ENCODE measurements at regions not wholly inside any gene's neighbourhood (a gene's known extent, or its start where the extent isn't known, plus 50 kb on each side); places are given as distances from the start of the nearest gene placed in this dataset.

DNA sequence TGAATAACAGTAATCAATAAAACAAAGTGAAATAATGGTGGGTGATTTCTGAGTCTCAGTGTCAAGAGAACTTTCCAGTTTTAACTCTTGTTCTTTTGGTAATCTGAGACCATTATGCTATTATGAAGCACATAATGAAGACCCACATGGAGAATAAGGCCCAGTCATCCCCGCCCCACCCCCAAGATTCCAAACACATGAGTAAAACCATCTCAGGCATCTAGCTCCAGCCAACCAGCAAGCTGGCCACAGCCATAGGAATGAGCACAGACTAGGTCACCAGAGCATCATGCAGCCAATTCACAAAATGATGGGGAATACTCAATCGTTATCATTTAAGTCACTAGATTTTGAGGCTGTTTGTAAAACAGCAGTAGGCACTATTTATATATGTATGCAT lies 1769.0 kb upstream of the PCDH20 start:
- TF ChIP-seq, protein P1, sequence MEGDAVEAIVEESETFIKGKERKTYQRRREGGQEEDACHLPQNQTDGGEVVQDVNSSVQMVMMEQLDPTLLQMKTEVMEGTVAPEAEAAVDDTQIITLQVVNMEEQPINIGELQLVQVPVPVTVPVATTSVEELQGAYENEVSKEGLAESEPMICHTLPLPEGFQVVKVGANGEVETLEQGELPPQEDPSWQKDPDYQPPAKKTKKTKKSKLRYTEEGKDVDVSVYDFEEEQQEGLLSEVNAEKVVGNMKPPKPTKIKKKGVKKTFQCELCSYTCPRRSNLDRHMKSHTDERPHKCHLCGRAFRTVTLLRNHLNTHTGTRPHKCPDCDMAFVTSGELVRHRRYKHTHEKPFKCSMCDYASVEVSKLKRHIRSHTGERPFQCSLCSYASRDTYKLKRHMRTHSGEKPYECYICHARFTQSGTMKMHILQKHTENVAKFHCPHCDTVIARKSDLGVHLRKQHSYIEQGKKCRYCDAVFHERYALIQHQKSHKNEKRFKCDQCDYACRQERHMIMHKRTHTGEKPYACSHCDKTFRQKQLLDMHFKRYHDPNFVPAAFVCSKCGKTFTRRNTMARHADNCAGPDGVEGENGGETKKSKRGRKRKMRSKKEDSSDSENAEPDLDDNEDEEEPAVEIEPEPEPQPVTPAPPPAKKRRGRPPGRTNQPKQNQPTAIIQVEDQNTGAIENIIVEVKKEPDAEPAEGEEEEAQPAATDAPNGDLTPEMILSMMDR (IDR thresholded peaks at IDR 0.05): no peak
- no peak for TF ChIP-seq ZFX (IDR thresholded peaks at IDR 0.05; ENCODE audit: borderline replicate concordance)

Measured in 22Rv1 (cell line).